NCI-H1092 treated with DMSO at 0.1 percent for 48 hours (cell line): ENCODE measurements at regions not wholly inside any gene's neighbourhood (a gene's known extent, or its start where the extent isn't known, plus 50 kb on each side); places are given as distances from the start of the nearest gene placed in this dataset.

Experiments
- DNase-seq: peaks from one replicate; lab custom pipeline; 2025; lab: John Stamatoyannopoulos, UW

DNA sequence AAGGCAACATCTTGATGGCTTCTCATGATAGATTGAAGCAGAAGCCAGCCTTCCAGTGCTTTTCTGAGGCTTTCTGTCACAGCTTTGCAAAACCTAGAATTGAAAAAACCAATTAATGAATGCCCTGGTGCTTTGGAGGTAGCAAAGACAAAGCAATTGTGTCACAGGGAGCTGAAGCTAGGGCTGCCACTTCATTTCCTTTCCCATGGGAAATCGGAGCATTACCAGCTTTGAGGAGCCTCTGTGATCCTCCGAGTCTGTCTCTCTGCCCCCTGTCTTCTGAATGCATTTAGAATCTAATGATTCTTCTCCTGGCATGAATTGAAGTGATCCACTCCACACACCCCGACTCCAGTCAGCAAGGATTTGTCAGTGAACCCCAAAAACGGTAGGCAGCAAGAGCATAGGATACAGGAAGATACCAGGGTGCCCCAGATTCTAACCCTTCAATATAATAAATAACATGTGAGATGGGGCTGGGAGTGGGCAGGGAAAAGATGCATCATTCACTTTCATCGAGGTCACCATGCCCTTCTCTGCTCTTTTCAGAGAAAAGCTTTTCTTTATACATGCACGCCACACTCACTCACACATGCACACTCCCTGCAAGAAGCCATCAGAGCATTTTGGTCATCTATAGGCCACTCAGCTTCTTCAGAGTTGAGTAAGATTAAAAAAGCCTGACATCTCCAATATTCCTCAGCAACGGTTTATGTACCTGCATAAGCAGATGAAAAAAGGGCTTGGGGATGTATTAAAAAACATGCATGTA is 247.7 kb upstream of the ZNF462 start:
- no peak for DNase-seq

GRCh38 chr9:106616026-106616425 is 246.9 kb upstream of the ZNF462 start:
- DNase-seq = no peak

GRCh38 chr9:106616851-106617345 is 246.1 kb upstream of the ZNF462 start:
- DNase-seq = no peak

DNA sequence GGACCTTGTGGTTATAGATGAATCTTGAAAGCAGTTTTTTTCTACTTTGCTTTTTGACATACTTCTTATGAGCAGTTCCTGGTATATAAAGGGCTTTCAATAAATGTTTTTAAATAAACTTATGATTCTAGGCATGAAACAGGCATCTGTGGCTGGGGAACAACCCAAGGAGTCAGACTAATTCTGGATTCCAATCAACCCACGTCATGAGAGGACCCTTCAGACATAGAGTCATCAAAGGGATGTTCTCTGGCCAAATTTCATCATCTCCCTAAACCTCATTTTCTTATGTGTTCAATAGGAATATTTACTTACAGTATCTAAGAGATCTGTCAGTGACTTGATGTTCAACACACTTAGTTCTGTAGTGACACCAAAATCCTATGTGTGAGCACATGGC is 243.8 kb upstream of the ZNF462 start:
- DNase-seq = no peak

DNA sequence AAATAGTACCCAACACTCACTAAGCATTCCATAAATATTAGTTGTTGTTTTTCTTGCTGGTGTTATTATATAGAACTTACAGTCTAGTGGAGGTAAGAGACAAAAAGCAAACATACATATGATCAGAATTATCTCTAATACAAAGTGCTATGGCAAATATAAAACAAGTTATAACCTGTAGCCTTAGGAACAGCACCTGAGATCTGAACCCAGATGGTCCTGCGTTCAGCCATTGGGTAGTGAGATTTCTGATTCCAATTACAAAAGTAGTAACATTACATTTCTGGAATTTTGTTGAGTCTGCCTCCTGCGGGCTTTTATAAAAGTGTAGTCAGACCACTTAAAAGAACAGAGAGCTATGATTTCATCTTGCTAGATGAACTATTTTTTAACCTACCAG is 242.9 kb upstream of the ZNF462 start:
- DNase-seq = no peak

- peak; percentile 58 for DNase-seq
Observed at GRCh38 chr9:106620866-106621265, 242.1 kb upstream of the ZNF462 start.

DNA sequence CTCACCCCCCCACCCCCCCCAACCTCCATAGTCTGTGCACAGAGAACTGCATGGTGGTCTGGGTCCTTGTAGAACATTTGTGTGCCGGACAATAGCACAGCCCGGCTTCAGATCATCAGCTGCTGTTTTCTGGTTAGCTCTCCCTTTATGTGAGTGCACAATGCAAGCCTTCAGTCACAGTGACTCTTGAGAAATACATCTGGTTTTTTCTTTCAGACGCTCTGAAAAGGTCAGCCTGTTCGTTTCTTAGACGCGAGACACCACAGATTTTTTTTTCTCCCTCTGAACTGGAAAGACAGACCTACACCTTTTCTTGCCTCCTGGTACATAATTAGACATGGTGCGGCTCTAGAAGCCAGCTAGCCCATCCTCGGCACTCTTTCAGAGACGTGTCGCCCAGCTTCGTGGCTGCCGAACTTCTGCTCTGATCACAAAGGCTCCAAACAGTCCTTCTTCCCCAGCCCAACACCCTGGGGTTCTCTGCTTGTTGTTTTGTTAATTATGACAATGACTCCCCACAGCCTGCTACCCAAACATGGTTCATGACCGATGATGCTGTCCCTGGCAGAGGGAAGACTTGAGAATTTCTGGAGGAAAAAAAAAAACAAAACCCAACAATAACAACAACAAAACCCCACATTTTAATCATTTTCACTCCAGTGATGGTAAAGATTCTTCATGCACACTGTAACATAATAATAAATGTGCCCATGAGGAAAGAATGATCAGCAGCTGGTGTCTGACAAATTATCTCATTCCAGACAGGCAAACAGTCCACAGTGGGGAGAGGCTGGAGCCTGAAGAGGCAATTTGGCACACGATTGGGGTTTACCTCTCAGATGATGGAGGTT is 241.4 kb upstream of the ZNF462 start:
- DNase-seq = peak; percentile 82

- peak; percentile 99 for DNase-seq
Observed at GRCh38 chr9:106622164-106622487, 240.8 kb upstream of the ZNF462 start.

GRCh38 chr9:106623558-106623957 is 239.4 kb upstream of the ZNF462 start:
- no peak for DNase-seq

DNA sequence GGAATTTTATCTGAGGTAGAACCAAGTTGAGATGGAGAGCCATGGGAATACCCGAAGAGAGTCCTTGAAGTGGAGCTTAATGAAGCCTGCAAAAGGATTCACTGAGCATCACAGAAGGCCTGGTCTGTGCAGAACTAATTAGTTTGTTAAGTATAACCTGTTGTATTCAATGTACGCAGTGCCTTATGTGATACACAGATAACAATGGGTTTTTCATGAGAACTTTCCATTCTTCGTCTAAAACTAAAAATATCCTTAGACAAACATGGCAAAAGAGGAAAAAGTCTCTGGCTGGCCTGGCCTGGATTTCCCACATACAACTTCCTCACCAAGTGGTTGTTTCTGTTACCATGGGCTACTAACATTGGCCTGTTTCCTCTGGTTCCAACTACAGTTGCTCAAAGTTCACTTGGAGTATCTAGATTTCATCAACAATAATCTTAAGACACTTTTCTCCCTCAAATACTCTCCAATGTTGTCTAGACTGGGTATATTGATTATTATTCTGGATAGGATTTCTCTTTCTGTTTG is 237.6 kb upstream of the ZNF462 start:
- no peak for DNase-seq

DNA sequence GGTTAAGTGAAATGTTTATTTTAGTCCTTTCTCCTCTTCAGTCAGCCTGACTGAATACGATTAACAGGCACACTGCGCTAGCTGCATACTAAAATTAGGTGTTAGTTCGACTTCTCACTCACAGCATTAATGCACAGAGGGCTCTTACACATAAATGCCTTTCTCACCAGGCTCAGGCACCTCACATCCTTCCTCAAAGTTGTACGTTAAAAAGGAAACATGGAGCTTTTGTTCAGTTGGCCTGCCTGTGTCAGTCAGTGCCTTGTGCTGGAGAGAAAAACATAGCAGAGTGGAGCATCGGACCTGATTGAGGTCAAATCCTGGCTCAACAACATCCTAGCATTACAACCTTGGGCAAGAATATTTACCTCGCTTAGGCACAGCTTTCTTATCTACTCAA is 236.0 kb upstream of the ZNF462 start:
- DNase-seq = no peak

- DNase-seq = no peak
Observed at GRCh38 chr9:106632621-106633020, 230.3 kb upstream of the ZNF462 start.

GRCh38 chr9:106634183-106634582 is 228.8 kb upstream of the ZNF462 start:
- DNase-seq = no peak

GRCh38 chr9:106634641-106635040 is 228.3 kb upstream of the ZNF462 start:
- no peak for DNase-seq

GRCh38 chr9:106637486-106637885 is 225.5 kb upstream of the ZNF462 start:
- peak; percentile 22 for DNase-seq

DNA sequence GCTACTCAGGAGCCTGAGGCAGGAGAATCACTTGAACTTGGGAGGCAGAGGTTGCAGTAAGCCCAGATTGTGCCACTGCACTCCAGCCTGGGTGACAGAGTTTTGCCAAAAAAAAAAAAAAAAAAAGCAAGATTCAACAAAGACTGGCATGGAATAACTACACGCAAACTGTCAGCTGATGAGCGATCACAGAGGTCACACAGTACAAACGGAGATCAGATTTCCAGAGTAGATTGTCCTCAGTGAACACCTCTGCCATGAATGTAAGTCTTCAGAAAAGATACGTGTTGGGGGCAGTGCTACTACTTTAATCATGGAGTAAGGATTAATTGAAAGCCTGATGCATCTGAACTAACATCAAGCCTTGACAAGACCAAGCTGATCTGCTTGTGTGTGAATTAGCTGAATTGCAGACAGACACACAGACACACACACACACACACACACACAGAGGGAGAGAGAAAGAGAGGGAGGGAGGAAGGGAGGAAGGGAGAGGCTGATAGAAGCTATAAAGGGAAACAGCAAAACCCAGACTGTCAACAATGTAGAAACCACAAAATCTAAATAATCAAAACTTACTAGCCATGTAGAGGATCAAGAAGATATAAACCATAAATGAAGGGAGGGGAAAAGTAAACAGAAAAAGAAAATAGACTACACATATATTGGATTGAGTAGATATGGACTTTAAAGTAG is 222.9 kb upstream of the ZNF462 start:
- DNase-seq = no peak

DNA sequence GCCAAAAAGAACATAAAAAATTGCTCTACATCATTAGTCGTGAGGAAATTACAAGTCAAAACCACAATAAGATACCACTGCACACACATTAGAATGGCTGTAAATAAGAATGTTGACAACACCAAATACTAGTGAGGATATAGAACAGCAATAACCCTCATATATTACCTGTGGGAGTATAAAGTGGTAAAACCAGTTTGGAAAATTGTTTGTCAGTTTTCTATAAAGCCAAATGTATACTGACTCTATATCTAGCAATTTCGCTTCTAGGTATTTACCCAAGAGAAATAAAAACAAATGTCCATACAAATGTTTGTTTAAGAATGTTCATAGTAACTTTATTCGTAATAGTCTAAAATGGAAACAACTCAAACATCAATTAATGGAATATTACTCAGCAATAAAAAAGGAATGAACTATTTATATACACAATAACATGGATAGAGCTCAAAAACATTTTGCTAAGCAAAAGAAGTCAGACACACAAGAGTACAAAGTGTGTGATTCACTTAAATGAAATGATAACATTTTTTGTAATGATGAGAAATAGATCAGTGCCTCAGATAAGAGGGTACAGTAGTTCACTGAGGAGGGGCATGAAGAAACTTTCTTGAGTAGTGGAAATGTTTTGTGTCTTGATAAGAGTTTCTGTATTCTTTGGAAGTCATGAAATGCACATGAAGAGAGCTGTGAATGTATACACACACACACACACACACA is 219.6 kb upstream of the ZNF462 start:
- no peak for DNase-seq

DNA sequence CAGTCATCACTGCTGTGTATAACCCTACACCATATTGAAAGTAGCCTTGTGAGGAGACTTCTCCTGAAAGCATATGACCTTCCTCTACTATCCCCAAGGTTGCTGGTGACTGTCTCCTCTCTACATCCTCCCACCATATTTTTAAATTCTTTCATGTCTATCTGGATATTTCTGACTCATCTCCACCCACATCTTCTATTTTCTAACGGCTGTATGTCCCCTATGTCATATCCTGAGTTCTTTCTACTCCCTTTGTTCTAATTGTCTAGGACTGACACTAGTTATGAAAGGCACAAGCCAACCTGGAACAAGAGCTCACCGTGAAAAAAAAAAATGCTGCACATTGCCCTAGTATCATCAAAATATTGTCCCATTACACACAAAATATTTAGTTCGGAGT is 218.3 kb upstream of the ZNF462 start:
- no peak for DNase-seq

- DNase-seq = no peak
Observed at GRCh38 chr9:106648799-106649198, 214.2 kb upstream of the ZNF462 start.

GRCh38 chr9:106649664-106650063 is 213.3 kb upstream of the ZNF462 start:
- DNase-seq = no peak

DNA sequence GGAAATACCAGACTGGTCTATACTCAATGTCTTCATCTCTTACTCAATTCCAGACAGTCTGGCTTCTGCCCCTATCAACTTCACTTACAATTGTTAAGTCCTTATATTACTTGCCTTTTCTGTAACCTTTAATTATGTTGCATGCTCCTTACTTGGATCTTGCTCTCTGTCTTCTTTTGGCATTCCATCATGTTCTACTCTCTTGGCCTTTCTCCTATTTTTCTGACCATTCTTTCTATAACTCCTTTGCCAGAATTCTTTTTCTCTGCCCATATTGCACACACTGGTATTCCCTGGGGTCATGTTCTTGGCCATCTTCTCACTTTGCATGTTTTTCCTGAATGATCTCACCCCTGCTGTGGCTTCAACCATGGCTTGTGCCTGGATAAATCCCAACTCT is 209.8 kb upstream of the ZNF462 start:
- no peak for DNase-seq

GRCh38 chr9:106655966-106656365 is 207.0 kb upstream of the ZNF462 start:
- DNase-seq = no peak
